ENCODE measurements at regions not wholly inside any gene's neighbourhood (a gene's known extent, or its start where the extent isn't known, plus 50 kb on each side); places are given as distances from the start of the nearest gene placed in this dataset.

DNA sequence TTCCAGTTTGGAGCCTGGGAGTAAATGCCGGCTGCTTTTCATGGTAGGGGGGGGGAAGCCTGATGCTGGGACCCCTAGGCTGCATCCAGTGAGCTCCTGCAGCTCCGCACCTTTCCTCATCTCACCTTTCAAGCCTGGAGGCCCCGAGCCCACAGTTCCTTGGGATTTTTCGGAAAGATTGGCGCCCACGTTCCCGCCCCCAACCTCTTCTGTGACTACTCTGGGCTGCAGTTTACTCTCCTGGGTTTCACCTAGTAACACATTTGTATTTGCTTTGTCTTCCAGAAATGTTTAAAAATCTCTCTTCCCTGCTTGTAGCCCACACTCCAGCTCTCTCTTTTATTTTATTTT, 51.9 kb upstream of the SPATA13 start:
- Histone ChIP-seq H3K27me3 (ENCODE audit: control insufficient read depth, insufficient read depth, low read length) (no peaks in the 10 kb centered on the region), H3K9ac (ENCODE audit: low read depth, low read length) (no peak overlapping the region), H3K36me3 (ENCODE audit: control insufficient read depth, insufficient read depth, low read length) (no peaks in the 10 kb centered on the region), H3K4me1 (ENCODE audit: control insufficient read depth, insufficient read depth, low read length) (no peaks in the 10 kb centered on the region), H3K4me3 (ENCODE audit: low read depth, low read length) (no peak overlapping the region), H3K9me3 (ENCODE audit: control insufficient read depth, insufficient read depth, low read length) (no peaks in the 10 kb centered on the region)

- no peak overlapping the region for H3K9ac ChIP-seq (ENCODE audit: low read depth, low read length)
- H3K27me3 ChIP-seq (ENCODE audit: control insufficient read depth, insufficient read depth, low read length), result no peaks in the 10 kb centered on the region
- H3K9me3 ChIP-seq (ENCODE audit: control insufficient read depth, insufficient read depth, low read length), result no peaks in the 10 kb centered on the region
- H3K4me3 ChIP-seq (ENCODE audit: low read depth, low read length), result no peak overlapping the region
- H3K36me3 ChIP-seq (ENCODE audit: control insufficient read depth, insufficient read depth, low read length), result no peaks in the 10 kb centered on the region
- H3K4me1 ChIP-seq (ENCODE audit: control insufficient read depth, insufficient read depth, low read length), result no peaks in the 10 kb centered on the region
Observed at GRCh38 chr13:24110011-24110410, 50.5 kb upstream of the SPATA13 start.
